GM12878 (cell line): ENCODE measurements at regions not wholly inside any gene's neighbourhood (a gene's known extent, or its start where the extent isn't known, plus 50 kb on each side); places are given as distances from the start of the nearest gene placed in this dataset.

Experiments used
- ELK1 ChIP-seq: IDR thresholded peaks from 2 replicates; pipeline ENCODE4 v1.6.1; 2012; ENCODE audit warnings: low read depth, low read length, improper control_type of control experiment
- PKNOX1 ChIP-seq: fragments of 450-650 bp; IDR thresholded peaks from 2 replicates; pipeline ENCODE4 v1.6.1; 2016; ENCODE audit warnings: mild to moderate bottlenecking
- SIN3A ChIP-seq: IDR thresholded peaks from 2 replicates; pipeline ENCODE4 v1.6.1; 2012; ENCODE audit warnings: low read depth, low read length, improper control_type of control experiment
- SRF ChIP-seq, 2 experiments: IDR thresholded peaks; 2 replicates each; pipeline ENCODE4 v1.6.1; 2011; ENCODE audit warnings: low read depth in 2 of 2, low read length in 2 of 2, mild to moderate bottlenecking in 1 of 2, moderate library complexity in 1 of 2
- ZBTB40 ChIP-seq: fragments of 450-650 bp; IDR thresholded peaks from 2 replicates; pipeline ENCODE4 v1.6.1; 2016; ENCODE audit warnings: mild to moderate bottlenecking, moderate library complexity, borderline replicate concordance
- ZNF592 ChIP-seq: fragments of 450-650 bp; IDR thresholded peaks from 2 replicates; pipeline ENCODE4 v1.6.1; 2017; ENCODE audit warnings: mild to moderate bottlenecking, moderate library complexity

- TF ChIP-seq ZBTB40 (no peak), SIN3A (no peak), PKNOX1 (no peak), ZNF592 (no peak), SRF (IDR thresholded peaks at IDR 0.05; ENCODE audit: low read depth in 2 of 2, low read length in 2 of 2) (no peak), ELK1 (no peak)
These were observed 101.8 kb upstream of the DDX18 start (continued) for GRCh38 chr2:117712684-117713083.
